ENCODE measurements at regions not wholly inside any gene's neighbourhood (a gene's known extent, or its start where the extent isn't known, plus 50 kb on each side); places are given as distances from the start of the nearest gene placed in this dataset.

DNA sequence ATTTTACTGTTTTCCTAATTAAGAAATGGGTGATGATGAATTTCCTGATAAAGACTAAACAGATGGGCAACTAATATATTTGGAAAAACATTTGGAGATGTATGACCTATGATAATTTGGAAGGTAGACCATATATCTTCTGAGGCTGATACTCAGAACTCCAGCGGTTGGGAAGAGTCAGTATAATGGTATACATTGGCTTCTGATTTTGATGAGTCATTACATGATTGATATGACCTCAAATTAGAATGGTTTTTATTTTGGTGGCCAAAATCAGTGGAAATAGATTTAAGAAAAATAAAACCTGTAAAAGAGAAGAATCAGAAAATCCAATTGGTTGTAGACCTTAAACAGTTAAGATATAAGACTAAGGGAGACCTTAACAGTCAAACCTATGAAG lies 496.4 kb upstream of the ALCAM start:
- DNase-seq (ENCODE audit: low read depth), result no peak
- H3K4me3 ChIP-seq (ENCODE audit: low read depth, low read length), result no peak overlapping the region
- TF ChIP-seq, protein P1, sequence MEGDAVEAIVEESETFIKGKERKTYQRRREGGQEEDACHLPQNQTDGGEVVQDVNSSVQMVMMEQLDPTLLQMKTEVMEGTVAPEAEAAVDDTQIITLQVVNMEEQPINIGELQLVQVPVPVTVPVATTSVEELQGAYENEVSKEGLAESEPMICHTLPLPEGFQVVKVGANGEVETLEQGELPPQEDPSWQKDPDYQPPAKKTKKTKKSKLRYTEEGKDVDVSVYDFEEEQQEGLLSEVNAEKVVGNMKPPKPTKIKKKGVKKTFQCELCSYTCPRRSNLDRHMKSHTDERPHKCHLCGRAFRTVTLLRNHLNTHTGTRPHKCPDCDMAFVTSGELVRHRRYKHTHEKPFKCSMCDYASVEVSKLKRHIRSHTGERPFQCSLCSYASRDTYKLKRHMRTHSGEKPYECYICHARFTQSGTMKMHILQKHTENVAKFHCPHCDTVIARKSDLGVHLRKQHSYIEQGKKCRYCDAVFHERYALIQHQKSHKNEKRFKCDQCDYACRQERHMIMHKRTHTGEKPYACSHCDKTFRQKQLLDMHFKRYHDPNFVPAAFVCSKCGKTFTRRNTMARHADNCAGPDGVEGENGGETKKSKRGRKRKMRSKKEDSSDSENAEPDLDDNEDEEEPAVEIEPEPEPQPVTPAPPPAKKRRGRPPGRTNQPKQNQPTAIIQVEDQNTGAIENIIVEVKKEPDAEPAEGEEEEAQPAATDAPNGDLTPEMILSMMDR (conservative IDR thresholded peaks at IDR 0.05; ENCODE audit: low read depth, low read length), result no peak

- TF ChIP-seq, protein P1 (conservative IDR thresholded peaks at IDR 0.05; ENCODE audit: low read depth, low read length), result no peak
- no peak overlapping the region for H3K4me3 ChIP-seq (ENCODE audit: low read depth, low read length)
- no peak for DNase-seq (ENCODE audit: low read depth)
Measured at GRCh38 chr3:104873331-104873730, 493.4 kb upstream of the ALCAM start.

GRCh38 chr3:104878395-104878794 lies 488.3 kb upstream of the ALCAM start:
- no peak for DNase-seq (ENCODE audit: low read depth)
- TF ChIP-seq, protein P1 (conservative IDR thresholded peaks at IDR 0.05; ENCODE audit: low read depth, low read length), result no peak
- no peak overlapping the region for H3K4me3 ChIP-seq (ENCODE audit: low read depth, low read length)

DNA sequence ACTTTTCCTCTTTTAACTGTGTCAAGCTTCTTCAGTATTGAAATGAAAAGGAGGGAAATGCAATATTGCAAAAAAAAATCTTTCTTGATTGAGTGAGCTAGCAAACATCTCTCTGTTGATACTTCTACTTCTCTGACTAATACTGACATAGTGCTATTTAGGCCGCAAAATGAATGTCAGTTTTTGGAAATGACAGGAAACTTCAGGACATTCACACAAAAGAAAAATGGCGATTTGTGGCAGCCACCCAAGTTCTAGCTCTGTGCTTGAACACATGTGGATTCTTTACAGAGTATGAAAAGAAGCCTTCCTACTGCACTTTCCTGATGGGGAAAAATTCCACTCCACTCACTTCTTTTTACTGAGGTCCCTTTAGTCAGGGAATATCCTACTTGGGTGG lies 486.8 kb upstream of the ALCAM start:
- no peak overlapping the region for H3K4me3 ChIP-seq (ENCODE audit: low read depth, low read length)
- DNase-seq (ENCODE audit: low read depth), result no peak
- TF ChIP-seq, protein P1 (conservative IDR thresholded peaks at IDR 0.05; ENCODE audit: low read depth, low read length), result no peak

GRCh38 chr3:104885214-104885814 lies 481.4 kb upstream of the ALCAM start:
- H3K4me3 ChIP-seq (ENCODE audit: low read depth, low read length), result no peak overlapping the region
- no peak for DNase-seq (ENCODE audit: low read depth)
- TF ChIP-seq, protein P1 (conservative IDR thresholded peaks at IDR 0.05; ENCODE audit: low read depth, low read length), result no peak

- TF ChIP-seq, protein P1 (conservative IDR thresholded peaks at IDR 0.05; ENCODE audit: low read depth, low read length), result no peak
- no peak for DNase-seq (ENCODE audit: low read depth)
- H3K4me3 ChIP-seq (ENCODE audit: low read depth, low read length), result no peak overlapping the region
Measured at GRCh38 chr3:104886220-104886995, 480.3 kb upstream of the ALCAM start.

- TF ChIP-seq, protein P1 (conservative IDR thresholded peaks at IDR 0.05; ENCODE audit: low read depth, low read length), result no peak
- H3K4me3 ChIP-seq (ENCODE audit: low read depth, low read length), result no peak overlapping the region
- no peak for DNase-seq (ENCODE audit: low read depth)
Measured at GRCh38 chr3:104887069-104887468, 479.6 kb upstream of the ALCAM start.
